ENCODE measurements at regions not wholly inside any gene's neighbourhood (a gene's known extent, or its start where the extent isn't known, plus 50 kb on each side); places are given as distances from the start of the nearest gene placed in this dataset.

DNA sequence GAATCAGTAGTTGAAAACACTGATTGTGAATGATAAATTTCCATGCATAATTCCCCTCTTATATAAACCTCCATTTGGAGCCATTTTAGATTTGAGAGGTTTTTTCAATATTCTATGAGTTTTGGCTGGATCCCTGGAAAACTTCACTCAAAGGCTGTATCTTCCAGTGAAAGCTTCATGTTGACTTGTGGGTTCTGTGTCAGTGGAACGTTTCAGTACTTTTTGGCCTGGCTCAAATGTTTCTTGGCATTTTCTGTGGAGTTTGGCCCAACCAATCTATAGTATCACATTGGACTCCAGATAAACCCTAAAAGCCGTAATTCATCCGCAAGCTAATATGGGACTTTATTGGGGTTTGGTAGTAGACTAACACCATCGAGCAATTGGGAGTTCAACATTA, 172.6 kb upstream of the PRPS1L1 start:
- DNase-seq (ENCODE audit: low read depth in 1 of 2, low spot score in 1 of 2): no peak

DNA sequence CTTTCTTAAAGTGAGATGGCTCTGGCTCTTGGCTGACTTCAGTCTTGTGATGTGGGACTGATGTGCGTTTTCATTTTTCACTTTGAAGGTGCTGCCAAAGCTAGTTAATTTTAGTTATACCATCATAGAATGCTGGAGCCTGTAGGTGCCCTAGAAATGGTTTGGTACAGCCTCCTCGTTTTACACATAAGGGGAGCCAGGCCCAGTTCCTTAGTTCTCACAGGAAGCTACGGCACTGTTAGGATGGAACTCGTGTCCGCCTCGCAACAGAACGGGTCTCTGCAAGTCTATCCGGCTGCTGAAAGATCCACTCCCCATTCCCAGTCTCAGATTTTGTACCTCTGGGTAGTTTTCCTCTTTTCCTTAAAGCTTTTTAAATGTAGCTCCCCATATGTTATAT, 173.2 kb upstream of the PRPS1L1 start:
- no peak for DNase-seq (ENCODE audit: low read depth in 1 of 2, low spot score in 1 of 2)

DNA sequence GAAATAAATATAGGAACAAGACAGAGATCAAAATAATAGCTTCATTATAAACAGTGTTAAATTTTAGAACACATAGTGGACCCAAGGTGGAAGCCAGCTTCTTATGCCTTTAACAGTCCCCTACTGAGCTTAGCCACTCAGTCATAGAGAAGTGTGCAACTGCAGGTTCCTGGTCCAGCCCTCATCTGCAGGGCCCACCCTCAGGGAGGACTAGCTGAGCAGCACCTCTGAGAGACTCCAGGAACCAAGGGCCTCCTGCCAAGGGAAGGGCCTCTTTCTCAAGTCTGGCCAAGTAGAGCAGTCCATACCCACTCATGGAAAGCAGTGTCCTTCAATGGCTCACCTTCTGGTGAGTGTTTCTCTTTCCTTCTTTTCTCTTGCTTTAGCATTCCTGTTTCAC, 173.7 kb upstream of the PRPS1L1 start:
- no peak for DNase-seq (ENCODE audit: low read depth in 1 of 2, low spot score in 1 of 2)

DNA sequence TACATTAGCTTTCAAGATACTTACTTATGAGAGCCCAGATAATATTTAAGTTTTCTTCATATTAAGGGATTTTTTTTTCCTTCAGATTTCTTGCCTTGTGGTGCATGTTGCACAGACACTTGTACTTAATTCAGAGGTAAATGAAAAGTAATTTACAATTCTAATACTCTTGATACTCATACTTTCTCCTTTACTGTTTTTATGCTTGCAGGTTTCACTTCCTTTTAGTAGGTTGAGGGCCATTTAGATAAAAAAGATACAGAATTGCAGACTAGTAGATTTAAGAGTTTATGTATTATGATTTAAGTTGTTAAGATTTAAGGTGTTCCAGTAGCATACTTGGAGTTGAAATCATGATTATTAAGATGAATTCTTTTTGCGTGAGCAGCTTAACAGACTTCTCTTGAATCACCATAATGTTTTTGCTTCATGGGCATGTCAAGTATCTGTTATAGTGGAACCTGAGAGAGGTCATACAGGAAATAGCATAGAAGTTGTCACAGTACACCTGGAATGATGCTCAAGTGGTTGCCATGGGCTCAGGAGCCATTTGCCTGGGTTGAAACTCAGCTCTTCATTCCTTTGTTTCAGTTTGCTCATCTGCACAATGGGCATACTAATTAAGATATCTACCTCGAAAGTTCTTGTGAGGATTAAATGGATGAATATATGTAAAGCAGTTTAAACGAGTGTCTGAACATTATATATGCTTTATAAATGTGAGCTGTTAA, 174.8 kb upstream of the PRPS1L1 start:
- DNase-seq (ENCODE audit: low read depth in 1 of 2, low spot score in 1 of 2): no peak

DNA sequence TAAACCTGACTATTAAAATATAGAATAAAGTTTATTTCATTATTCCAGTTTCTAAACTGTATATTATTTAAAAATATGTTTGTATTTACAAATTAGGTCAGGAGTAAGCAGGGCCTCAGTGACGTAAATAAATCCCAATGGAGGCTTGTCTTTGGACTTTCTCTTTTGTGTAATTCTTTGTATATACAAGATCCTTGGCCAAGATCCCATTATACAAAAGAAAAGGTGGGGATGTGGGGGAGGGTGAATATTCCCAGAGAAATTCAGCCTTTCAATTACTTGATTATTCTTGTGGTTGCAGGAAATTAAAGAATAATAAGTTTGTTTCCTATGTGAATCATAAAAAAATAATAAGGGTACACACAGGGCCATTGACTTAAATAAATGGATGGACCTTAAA, 178.7 kb upstream of the PRPS1L1 start:
- DNase-seq (ENCODE audit: low read depth in 1 of 2, low spot score in 1 of 2): no peak

DNA sequence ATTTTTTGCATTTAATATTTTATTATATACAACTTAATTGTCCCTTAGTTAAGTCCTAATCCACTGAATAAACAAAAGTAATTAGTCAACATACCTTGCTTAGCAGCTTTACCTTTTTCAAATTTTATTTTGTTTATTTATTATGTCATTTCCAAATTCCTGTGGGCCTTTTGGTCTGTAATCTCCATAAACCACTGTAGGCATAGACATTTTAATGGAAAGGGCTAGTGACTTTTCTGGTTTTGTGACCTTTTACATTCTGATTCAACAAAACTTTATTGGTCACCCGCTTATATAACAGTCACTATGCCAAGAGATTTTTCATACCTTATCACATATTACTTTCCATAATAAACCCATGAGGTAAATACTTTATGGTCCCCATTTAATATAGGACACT, 181.3 kb upstream of the PRPS1L1 start:
- no peak for DNase-seq (ENCODE audit: low read depth in 1 of 2, low spot score in 1 of 2)

DNA sequence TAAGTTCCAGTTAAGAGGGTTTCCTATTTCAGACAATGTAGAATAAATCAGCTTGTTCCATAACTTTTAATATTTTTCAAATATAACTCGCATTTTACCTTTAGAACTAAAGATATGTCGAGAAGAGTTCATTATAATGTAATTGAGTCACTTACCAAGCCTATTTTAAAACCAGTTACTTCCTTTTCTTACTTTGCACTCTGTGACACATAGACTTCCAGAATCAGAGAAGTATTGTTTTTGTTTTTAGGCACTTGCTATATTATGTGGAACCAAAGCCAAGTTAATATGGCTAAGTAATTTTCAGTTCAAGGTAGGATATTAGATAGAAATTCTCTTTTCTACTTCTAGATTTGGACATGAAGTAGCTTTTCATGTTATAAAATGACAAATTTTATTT, 182.7 kb upstream of the PRPS1L1 start:
- no peak for DNase-seq (ENCODE audit: low read depth in 1 of 2, low spot score in 1 of 2)

DNA sequence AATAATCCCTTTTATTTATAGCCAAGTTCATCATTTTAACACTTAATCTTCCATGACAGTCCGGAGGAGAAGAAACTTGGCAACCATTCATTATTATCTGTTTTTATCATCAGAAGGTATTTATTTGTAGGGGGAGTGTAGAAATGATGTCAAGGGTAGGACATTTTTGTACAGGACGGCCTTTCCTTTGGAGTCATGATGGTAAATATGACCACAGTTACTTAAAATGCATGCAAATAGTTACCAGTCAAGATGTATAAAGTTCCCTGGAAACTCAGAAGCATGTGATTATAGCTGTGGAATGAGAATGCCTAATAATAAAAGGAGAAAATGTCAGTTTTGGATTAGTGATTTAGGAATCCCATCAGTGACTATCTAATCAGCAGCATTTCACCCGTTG, 183.1 kb upstream of the PRPS1L1 start:
- DNase-seq (ENCODE audit: low read depth in 1 of 2, low spot score in 1 of 2): no peak

DNA sequence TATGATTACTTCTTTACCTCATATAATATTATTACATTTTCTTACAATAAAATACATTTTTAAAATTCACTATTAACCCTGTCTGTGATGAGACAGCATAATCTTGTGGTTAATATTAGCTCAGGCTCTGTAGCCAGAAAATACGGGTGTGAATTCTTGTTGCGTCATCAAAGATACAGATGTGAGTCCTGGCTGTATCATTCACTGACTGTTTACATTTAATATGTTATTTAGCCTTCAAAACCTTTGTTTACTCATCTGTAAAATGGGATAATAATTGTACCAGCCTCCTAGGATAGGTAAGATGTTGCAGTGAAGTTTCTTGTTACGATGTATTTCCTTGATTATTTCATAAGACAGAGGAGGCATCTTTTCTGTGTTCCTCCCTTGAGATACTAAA, 184.7 kb upstream of the PRPS1L1 start:
- no peak for DNase-seq (ENCODE audit: low read depth in 1 of 2, low spot score in 1 of 2)

DNA sequence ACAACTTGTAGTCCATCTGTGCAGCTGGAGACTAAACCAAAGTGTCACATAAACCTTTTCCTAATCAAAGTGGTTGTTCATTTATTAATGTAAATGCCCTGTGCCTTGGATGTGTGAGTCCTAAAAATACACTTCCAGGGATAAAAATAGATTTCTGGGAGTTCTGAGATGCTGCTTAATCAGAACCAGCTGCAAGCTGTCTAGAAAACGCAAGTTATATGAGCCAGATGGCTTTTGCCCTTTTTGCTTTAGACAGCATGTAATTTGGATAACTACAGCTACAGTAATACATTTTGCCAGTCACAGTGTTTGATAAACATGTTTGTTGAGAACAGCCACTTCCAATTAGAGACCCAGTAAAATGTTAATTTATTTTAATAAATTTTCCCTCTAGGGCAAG, 185.1 kb upstream of the PRPS1L1 start:
- no peak for DNase-seq (ENCODE audit: low read depth in 1 of 2, low spot score in 1 of 2)

DNA sequence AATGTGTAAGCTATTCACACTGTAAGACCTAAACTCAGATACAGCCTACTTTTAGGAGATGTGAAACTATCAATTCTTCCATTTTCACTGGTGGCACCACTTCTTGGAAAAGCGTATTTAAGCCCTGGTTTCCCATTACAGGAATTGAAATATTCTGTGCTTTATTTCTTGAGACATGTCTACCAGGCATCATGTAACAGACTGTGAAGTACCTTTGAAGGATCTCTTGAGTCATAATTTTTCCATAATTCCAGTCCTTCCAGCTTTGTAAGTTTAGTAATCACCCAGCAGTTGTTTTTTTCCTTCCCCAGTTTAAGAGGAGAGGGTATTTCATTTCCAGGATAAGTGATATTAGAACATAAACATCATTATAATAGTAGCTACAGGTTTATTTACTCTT, 186.0 kb upstream of the PRPS1L1 start:
- no peak for DNase-seq (ENCODE audit: low read depth in 1 of 2, low spot score in 1 of 2)

DNA sequence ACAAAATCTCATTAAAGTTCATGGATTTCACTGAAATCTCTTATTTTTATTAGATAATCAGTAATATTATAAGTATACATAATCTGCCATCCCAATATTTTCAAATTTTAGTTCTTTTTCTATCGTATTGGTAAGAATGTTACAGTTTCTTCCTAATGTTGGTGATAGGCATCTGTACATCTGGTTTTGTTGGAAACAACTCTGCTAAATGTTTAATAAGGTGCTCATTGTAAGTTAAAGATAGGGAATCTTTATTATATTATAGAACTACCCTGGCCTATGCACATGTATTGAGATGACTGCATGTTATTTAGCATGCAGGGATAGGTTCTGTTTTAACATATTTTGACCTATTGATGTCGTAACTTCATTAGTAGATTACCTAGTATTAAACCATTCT, 188.6 kb upstream of the PRPS1L1 start:
- no peak for DNase-seq (ENCODE audit: low read depth in 1 of 2, low spot score in 1 of 2)

DNA sequence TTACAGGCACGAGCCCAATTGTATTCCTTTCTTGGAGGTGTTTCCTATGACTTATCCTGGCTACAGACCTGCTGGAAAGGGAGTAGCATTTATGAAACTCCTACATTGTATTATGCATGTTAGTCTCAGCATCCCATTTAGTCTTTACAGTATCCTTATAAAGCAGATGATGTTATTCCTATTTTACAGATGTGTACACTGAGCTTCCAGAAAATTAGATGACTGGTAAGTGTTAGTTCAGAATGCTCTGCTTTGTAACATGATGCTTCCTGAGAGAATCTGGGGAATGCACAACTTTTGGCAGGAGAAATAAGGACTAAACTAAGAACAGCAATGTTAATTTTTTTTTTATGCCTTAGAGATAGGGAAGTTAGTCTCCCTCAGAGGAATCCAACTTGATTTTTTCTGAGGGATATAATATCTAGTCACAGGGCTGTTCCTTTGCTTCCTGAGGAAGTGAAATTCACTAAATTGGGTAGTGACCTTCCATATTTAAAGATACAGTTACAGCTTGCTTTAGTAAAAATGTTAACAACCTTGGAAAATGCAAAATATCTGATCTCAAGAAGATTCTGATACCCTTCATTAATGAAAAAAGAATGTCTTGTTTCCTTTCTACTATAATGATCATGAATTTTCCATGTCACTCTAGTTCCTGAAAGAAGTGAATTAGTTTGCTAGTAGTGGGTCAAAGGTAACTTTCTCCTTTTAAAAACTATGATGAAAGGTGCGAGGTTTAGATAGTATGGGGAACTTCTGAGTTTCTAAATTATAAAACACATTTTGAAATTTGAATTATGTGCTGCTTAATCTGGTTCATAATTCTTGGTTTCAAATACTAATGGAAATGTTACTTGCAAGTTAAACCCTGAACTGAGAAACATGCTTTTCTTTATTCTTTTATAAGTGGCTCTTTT, 194.0 kb upstream of the PRPS1L1 start:
- no peak for DNase-seq (ENCODE audit: low read depth in 1 of 2, low spot score in 1 of 2)

DNA sequence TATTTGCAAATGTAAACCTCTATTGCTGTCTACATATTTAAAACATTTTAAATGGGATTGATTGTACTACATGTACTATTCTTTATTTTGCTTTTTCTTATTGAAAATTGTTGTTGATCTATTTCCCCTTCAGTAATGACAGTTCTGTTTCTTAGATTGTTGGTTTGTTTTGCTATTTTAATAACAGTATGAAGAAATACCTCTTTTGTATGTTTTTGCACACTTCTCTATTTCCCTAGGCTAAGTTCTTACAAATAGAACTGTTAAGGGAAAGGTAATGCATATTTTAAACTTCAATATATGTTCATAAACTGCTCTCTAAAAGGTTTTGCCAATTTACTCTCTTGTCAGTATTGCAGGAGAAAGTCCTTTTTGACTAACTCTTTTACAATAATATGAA, 195.0 kb upstream of the PRPS1L1 start:
- DNase-seq (ENCODE audit: low read depth in 1 of 2, low spot score in 1 of 2): no peak

DNA sequence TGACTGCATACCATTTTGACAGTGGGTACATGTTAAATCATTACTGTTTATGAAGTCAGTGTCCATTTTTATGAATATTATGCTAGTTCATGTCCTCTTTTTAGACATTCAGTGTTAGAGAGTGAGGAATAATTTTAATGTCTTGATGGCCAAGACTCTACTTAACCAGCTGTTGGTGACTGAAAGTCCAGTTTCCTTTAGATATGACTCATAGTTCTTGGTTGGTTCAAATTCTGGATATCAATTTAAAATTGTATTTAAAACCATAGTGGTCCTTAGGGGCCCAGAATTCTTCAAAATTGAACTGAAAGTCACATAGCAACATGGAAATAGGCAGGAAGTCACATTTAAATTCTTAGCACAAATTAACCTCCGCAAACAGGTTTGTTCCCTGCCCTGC, 196.5 kb upstream of the PRPS1L1 start:
- DNase-seq (ENCODE audit: low read depth in 1 of 2, low spot score in 1 of 2): no peak

DNA sequence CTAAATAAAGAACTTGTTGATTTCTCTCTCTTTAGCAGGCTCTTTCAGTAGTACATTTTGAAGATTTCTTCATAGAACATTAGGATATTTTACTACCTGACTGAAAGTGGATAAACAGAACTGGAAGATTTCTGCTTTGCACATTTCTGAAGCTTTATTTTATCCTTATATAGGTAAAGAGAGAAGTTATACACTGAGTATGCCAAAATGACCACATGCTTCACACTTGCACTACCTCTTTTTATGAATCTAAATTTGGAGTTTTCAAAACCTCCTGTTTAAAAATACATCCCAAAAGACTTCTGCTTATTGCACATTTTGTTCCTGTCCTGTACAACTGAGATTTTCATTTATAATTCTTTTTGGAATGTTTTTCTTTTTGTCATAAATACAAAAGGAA, 197.4 kb upstream of the PRPS1L1 start:
- DNase-seq (ENCODE audit: low read depth in 1 of 2, low spot score in 1 of 2): no peak

DNA sequence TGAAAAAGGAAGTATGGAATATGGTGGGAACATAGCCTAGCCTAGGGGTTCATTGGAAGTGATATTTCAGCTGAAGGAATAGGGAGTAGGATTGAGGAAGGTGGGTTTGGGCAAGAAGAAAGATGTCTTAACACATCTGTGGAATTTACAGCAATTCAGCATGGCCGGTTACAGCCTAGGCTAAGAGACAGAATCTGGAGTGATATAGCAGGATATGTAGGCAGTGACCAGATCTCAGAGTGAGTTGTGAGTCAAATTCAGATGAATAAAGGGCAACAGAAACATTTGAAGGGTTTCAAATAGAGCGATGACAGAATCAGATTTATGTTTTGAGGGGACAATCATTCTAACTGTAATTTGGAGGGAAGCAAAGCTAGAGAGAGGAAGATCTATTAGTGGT, 199.0 kb upstream of the PRPS1L1 start:
- no peak for DNase-seq (ENCODE audit: low read depth in 1 of 2, low spot score in 1 of 2)

DNA sequence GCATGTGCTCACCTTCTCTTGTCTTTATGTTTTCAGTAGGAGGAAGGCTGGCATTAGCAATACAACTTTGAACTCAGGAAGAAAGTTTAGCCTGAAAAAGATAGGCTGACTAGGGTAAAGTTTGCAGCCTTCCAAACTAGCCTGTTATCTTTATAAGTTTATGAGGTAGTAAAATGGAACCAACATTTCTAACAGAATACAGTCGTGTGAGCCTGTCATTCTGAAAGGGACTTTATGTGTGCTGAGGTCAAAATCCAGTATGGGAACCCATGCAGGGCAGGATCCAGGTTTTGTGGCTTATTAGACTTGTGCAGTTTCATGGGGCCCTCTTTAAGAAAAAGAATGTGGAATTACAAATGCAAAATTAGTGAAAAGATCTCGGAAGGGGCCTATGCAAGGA, 201.0 kb upstream of the PRPS1L1 start:
- no peak for DNase-seq (ENCODE audit: low read depth in 1 of 2, low spot score in 1 of 2)

DNA sequence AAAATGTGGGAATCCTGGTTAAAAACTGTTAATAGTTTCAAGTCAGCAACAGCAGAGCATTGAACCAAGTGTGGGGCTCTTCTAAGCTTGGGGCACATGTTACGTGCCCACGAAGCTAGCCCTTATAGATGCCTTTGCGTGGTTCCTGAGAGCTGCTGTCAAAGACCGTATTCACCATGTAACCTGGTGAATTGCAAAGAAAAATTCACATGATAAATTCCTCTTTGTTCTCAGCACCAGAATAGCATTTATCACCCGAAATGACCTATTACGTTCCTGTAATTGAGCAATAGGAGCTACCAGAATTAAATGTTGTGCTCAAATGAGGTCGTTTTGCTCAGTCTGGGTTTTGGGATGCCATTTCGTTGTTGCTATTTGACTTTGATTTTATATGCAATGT, 202.6 kb upstream of the PRPS1L1 start:
- DNase-seq (ENCODE audit: low read depth in 1 of 2, low spot score in 1 of 2): no peak

DNA sequence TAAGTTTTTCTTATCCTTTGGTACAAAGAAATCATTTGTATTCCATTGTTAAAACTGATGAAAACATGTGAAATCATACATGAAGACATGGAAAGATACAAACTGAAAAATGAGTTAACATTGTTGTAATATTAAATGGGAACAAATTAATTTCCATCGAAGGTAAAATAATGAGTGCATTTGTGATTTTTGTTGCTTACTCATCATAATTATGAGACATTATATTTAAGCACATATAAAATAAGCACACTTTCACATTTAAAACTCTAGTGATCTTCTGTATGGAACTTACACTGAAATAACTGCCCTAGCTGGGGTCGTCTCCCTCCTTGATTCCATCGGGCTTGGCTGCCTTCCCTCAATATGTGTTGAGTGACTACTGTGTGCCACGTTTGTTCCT, 204.2 kb upstream of the PRPS1L1 start:
- DNase-seq (ENCODE audit: low read depth in 1 of 2, low spot score in 1 of 2): no peak

DNA sequence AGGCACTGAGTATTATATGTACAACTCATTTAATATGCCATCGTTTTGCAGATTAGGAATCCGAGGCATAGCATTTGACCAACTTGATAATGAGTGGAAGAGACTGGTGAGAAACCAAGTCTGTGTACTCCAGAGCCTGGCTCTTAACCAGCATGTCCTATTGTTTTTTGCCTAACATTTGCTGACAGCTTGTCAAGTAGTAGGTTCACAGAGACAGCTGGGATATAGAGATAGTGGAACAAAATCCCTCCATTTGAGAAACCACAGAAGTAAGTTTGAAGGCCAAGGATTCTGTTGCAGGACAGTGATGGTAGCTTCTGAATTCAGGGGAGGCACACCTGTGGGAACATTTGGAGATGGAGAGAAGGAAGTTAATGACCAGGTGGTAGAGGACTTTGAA, 206.9 kb upstream of the PRPS1L1 start:
- DNase-seq (ENCODE audit: low read depth in 1 of 2, low spot score in 1 of 2): no peak

DNA sequence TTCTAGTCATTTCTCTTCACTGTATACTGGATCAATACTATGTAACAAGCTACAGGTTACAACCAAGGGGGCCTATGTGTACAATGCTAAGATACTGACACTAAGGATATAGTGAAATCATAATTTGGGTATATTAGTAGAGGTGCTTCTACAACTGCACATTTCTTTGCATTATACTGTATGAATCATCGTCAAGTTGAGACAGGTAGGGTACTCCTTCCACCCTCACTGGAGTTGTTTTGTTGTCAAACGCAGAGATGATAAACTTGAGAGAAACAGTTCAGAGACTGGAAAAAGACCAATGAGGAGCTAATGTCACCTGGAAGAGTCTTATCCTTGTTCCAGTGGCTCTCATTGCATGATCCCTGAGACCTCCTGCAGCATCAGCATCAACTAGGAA, 208.2 kb upstream of the PRPS1L1 start:
- no peak for DNase-seq (ENCODE audit: low read depth in 1 of 2, low spot score in 1 of 2)

DNA sequence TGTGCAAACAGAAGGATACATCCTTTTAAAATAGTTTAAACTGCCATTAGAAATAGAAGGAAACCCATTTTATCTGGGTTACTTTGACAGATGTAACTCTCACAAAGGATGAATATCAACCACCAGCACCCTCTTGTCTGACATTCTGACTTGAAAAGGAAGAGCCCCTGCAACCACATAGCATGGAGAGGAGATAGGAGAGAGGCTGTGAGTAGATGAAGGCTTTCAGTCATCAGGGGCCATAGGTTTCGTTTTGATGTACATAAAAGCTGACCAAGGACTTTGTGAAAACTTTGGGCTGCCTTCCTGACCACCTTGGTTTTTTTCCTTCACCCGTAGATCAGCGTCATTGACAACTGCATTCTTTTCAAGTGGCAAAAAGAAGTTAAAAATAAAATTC, 211.6 kb upstream of the PRPS1L1 start:
- DNase-seq (ENCODE audit: low read depth in 1 of 2, low spot score in 1 of 2): no peak
